Lung (tissue), 11 donors: ENCODE measurements at regions not wholly inside any gene's neighbourhood (a gene's known extent, or its start where the extent isn't known, plus 50 kb on each side); places are given as distances from the start of the nearest gene placed in this dataset.
A peak's percentile ranks its signal among the peaks of the same experiment; 100 is the strongest.

Source experiments
- ATAC-seq: fragments of 200-7000 bp; cut with Tn5 transposase; one replicate; pipeline ENCODE4 v1.9.1; 2020; ENCODE audit warnings: moderate number of reproducible peaks; ENCODE audit not compliant: insufficient read depth, low FRiP score
- DNase-seq, 3 donors: peaks; one replicate each; pipeline ENCODE4 v3.0.0-alpha.2; 2013 to 2017
- H3K27ac ChIP-seq, 2 donors: one replicate each; pipeline ENCODE4 v1.5.1; 2013; ENCODE audit warnings: mild to moderate bottlenecking in 2 of 2, moderate library complexity in 2 of 2, control low read depth in 1 of 2, inconsistent platforms in 1 of 2, low read depth in 1 of 2, low read length in 1 of 2
- H3K27me3 ChIP-seq, 3 donors: one replicate each; pipeline ENCODE4 v1.5.1; 2013; ENCODE audit warnings: low read length in 2 of 3; ENCODE audit not compliant: control insufficient read depth in 3 of 3, insufficient read depth in 3 of 3
- H3K36me3 ChIP-seq, 4 donors: one replicate each; pipeline ENCODE4 v1.5.1; 2013; ENCODE audit warnings: low read length in 4 of 4, mild to moderate bottlenecking in 1 of 4, moderate library complexity in 1 of 4; ENCODE audit not compliant: control insufficient read depth in 4 of 4, insufficient read depth in 4 of 4
- H3K4me1 ChIP-seq, 5 donors: one replicate each; pipeline ENCODE4 v1.5.1; 2013; ENCODE audit warnings: low read length in 5 of 5, mild to moderate bottlenecking in 2 of 5, moderate library complexity in 1 of 5; ENCODE audit not compliant: control insufficient read depth in 5 of 5, insufficient read depth in 5 of 5
- H3K4me3 ChIP-seq: one replicate; pipeline ENCODE4 v1.5.1; 2013; ENCODE audit warnings: mild to moderate bottlenecking, control low read depth, moderate library complexity
- H3K9ac ChIP-seq, 2 donors: one replicate each; pipeline ENCODE4 v1.5.1; 2013; ENCODE audit warnings: low read length in 2 of 2, control low read depth in 1 of 2; ENCODE audit not compliant: insufficient read depth in 1 of 2
- H3K9me3 ChIP-seq, 4 donors: one replicate each; pipeline ENCODE4 v1.5.1; 2013; ENCODE audit warnings: low read length in 3 of 4, mild to moderate bottlenecking in 1 of 4, moderate library complexity in 1 of 4; ENCODE audit not compliant: control insufficient read depth in 4 of 4, insufficient read depth in 3 of 4
- CTCF ChIP-seq: IDR thresholded peaks from 2 replicates; pipeline ENCODE4 v1.5.1; 2012; ENCODE audit warnings: mild to moderate bottlenecking; ENCODE audit errors: control extremely low read depth, extremely low read depth
- WGBS, 2 donors: extraction: QIAGEN DNeasy Blood & Tissue Kit; methylation state at CpG; one replicate each; pipeline ENCODE4 v1.1.7; 2013; 5-methylcytosine and 5-hydroxymethylcytosine counted together
- donor health status: control.
- donor health status: control.
- donor health status: Bipolar disorder and iron deficiency.
- donor health status: healthy.
- donor health status: DM: yes; HTN: yes; CAD: no.

GRCh38 chrX:139202742-139203420 lies 327.7 kb upstream of the F9 start:
- peaks cover 12 to 35% (median 33%) of the 10 kb centered on the region in 3 donors for H3K27me3 ChIP-seq
- H3K9ac ChIP-seq: no peak overlapping the region
- 10 to 36% methylated on average over 9 to 34 of the region's 34 CpGs for WGBS, 2 donors
- no peak for TF ChIP-seq CTCF
- peaks cover 0 to 11% (median 0%) of the 10 kb centered on the region in 4 donors for H3K9me3 ChIP-seq
- no peak overlapping the region for H3K4me3 ChIP-seq
- no peaks in the 10 kb centered on the region for H3K36me3 ChIP-seq
- no peak overlapping the region for H3K27ac ChIP-seq
- no peak for ATAC-seq
- peaks cover 0 to 8% (median 4%) of the 10 kb centered on the region in 5 donors for H3K4me1 ChIP-seq
- no peak for DNase-seq

GRCh38 chrX:139201924-139202323 lies 328.6 kb upstream of the F9 start:
- Histone ChIP-seq H3K4me3 (no peak overlapping the region), H3K4me1 (peaks cover 0 to 8% (median 4%) of the 10 kb centered on the region in 5 donors), H3K27ac (no peak overlapping the region), H3K9me3 (peaks cover 0 to 10% (median 0%) of the 10 kb centered on the region in 4 donors), H3K36me3 (no peaks in the 10 kb centered on the region), H3K9ac (no peak overlapping the region), H3K27me3 (peaks cover 12 to 32% (median 30%) of the 10 kb centered on the region in 3 donors)
- no peak for DNase-seq
- 41 to 48% methylated on average over 4 of the region's 4 CpGs for WGBS, 2 donors
- no peak for ATAC-seq
- TF ChIP-seq CTCF: no peak

- H3K36me3 ChIP-seq: no peaks in the 10 kb centered on the region
- H3K27ac ChIP-seq: no peak overlapping the region
- H3K4me3 ChIP-seq: no peak overlapping the region
- no peak overlapping the region for H3K9ac ChIP-seq
- no peak for TF ChIP-seq CTCF
- 42 to 46% methylated on average over 6 of the region's 6 CpGs for whole genome bisulfite sequencing, 2 donors
- ATAC-seq (no peak), DNase-seq (peak in 2 of 3 donors; percentile 47 to 66)
- H3K9me3 ChIP-seq: peaks cover 0 to 10% (median 0%) of the 10 kb centered on the region in 4 donors
- H3K27me3 ChIP-seq: peaks cover 12 to 32% (median 29%) of the 10 kb centered on the region in 3 donors
- peaks cover 0 to 8% (median 4%) of the 10 kb centered on the region in 5 donors for H3K4me1 ChIP-seq
Measured at GRCh38 chrX:139200793-139201192, 329.7 kb upstream of the F9 start.

- Histone ChIP-seq H3K9ac (no peak overlapping the region), H3K4me3 (no peak overlapping the region), H3K36me3 (no peaks in the 10 kb centered on the region), H3K4me1 (peaks cover 0 to 8% (median 4%) of the 10 kb centered on the region in 5 donors), H3K27ac (no peak overlapping the region), H3K27me3 (peaks cover 12 to 36% (median 28%) of the 10 kb centered on the region in 3 donors), H3K9me3 (peaks cover 0 to 10% (median 0%) of the 10 kb centered on the region in 4 donors)
- ATAC-seq: no peak
- 10 to 39% methylated on average over 2 of the region's 2 CpGs for WGBS, 2 donors
- no peak for DNase-seq
- no peak for TF ChIP-seq CTCF
Measured at GRCh38 chrX:139200346-139200745, 330.2 kb upstream of the F9 start.
